ENCODE measurements at regions not wholly inside any gene's neighbourhood (a gene's known extent, or its start where the extent isn't known, plus 50 kb on each side); places are given as distances from the start of the nearest gene placed in this dataset.

DNA sequence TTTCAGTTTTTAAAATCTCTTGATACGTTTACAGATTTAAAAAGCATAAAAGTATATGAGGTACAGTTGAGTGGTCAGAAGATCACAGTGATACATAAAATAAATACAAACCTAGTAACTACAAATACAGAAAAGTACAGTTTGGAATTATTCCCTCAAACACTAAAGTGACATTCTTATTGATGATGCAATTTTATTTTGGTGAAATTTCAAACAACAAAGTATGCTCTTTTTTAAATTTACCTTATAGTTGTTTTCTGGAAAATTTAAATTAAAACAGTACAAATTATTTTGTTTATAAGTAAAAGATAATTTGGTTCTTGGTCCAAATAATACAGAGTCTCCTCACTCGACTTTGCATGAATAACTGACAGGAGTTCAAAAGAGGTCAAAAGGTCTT is 1305.1 kb upstream of the GJE1 start:
- H3K36me3 ChIP-seq (ENCODE audit: low read depth, missing control alignments) = no peaks in the 10 kb centered on the region
- H3K9me3 ChIP-seq = no peaks in the 10 kb centered on the region
- TF ChIP-seq, protein P1, sequence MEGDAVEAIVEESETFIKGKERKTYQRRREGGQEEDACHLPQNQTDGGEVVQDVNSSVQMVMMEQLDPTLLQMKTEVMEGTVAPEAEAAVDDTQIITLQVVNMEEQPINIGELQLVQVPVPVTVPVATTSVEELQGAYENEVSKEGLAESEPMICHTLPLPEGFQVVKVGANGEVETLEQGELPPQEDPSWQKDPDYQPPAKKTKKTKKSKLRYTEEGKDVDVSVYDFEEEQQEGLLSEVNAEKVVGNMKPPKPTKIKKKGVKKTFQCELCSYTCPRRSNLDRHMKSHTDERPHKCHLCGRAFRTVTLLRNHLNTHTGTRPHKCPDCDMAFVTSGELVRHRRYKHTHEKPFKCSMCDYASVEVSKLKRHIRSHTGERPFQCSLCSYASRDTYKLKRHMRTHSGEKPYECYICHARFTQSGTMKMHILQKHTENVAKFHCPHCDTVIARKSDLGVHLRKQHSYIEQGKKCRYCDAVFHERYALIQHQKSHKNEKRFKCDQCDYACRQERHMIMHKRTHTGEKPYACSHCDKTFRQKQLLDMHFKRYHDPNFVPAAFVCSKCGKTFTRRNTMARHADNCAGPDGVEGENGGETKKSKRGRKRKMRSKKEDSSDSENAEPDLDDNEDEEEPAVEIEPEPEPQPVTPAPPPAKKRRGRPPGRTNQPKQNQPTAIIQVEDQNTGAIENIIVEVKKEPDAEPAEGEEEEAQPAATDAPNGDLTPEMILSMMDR (IDR thresholded peaks at IDR 0.05) = no peak
- no peak for TF ChIP-seq POLR2A (IDR thresholded peaks at IDR 0.05)
- no peak for DNase-seq
- H3K27me3 ChIP-seq = no peaks in the 10 kb centered on the region
- no peaks in the 10 kb centered on the region for H3K4me1 ChIP-seq
- intact Hi-C loops (cut with DNase I; ENCODE audit: low total_unique reads) = no loop called here
- H3K27ac ChIP-seq = no peak overlapping the region
- H3K4me3 ChIP-seq = no peak overlapping the region
- WGBS, 2 donors = 35 to 46% methylated on average over 2 of the region's 2 CpGs

DNA sequence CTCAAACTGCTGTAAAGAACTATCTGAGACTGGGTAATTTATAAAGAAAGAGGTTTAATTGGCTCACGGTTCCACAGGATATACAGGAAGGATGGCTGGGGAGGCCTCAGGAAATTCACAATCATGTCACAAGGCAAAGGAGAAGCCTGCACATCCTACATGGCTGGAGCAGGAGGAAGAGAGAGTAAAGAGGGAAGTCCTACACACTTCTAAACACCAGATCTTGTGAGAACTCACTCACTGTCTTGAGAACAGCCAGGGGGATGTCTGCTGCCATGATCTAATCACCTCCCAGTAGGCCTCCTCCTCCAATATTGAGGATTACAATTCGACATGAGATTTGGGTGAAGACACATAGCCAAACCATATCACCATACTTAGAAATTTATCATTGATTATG is 1307.0 kb upstream of the GJE1 start:
- intact Hi-C loops (cut with DNase I; ENCODE audit: low total_unique reads) = no loop called here
- no peak for DNase-seq
- Histone ChIP-seq H3K27me3 (no peaks in the 10 kb centered on the region), H3K9me3 (no peaks in the 10 kb centered on the region), H3K4me3 (no peak overlapping the region), H3K4me1 (no peaks in the 10 kb centered on the region), H3K27ac (no peak overlapping the region), H3K36me3 (ENCODE audit: low read depth, missing control alignments) (no peaks in the 10 kb centered on the region)
- TF ChIP-seq, protein P1 (IDR thresholded peaks at IDR 0.05) = no peak
- no peak for TF ChIP-seq POLR2A (IDR thresholded peaks at IDR 0.05)
- WGBS, 2 donors = 90 to 92% methylated on average over 2 of the region's 2 CpGs

DNA sequence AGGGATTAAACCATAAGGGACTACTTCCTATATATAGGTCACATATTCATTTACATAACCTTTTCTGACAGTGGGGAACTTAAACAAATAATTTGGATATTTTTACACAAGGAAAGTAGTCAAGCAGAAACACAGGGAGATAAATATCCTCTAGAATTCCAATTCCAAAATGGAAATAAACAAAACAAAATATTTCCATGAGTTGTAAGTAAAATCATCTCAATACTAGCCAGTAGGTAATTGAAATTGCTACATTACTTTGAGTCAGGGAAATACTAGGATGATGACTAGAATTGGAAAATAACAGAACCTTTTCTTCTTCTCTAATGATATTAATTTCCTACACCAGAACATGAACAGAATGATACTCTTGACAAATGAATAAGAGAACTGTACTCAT is 1308.1 kb upstream of the GJE1 start:
- Histone ChIP-seq H3K27me3 (no peaks in the 10 kb centered on the region), H3K36me3 (ENCODE audit: low read depth, missing control alignments) (no peaks in the 10 kb centered on the region), H3K9me3 (no peaks in the 10 kb centered on the region), H3K4me1 (no peaks in the 10 kb centered on the region), H3K4me3 (no peak overlapping the region), H3K27ac (no peak overlapping the region)
- intact Hi-C loops (cut with DNase I; ENCODE audit: low total_unique reads) = no loop called here
- TF ChIP-seq, protein P1 (IDR thresholded peaks at IDR 0.05) = no peak
- TF ChIP-seq POLR2A (IDR thresholded peaks at IDR 0.05) = no peak
- DNase-seq = no peak

DNA sequence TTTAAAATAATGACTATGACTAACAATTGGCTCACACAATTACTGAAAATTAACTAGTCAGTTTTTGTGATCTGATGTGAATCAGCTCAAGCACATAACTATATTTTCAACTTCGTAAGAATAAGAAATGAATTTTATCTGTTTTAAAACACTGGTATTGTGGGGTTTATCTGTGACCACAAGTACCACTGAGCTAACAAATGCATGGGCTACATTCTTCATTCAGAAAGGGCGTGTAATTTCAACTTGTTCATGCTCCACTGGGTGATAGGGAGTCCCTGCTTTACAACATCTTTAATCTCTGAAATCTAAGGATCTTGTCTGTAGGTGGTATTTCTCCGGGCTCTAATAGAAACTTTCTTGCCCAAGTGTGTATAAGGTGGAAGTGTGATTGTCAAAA is 1311.5 kb upstream of the GJE1 start:
- H3K4me3 ChIP-seq = no peak overlapping the region
- WGBS, 2 donors = 92% methylated on average over 3 of the region's 3 CpGs
- H3K27me3 ChIP-seq = no peaks in the 10 kb centered on the region
- TF ChIP-seq, protein P1 (IDR thresholded peaks at IDR 0.05) = no peak
- no peak for TF ChIP-seq POLR2A (IDR thresholded peaks at IDR 0.05)
- no peaks in the 10 kb centered on the region for H3K9me3 ChIP-seq
- DNase-seq = no peak
- H3K36me3 ChIP-seq (ENCODE audit: low read depth, missing control alignments) = no peaks in the 10 kb centered on the region
- intact Hi-C loops (cut with DNase I; ENCODE audit: low total_unique reads) = no loop called here
- H3K4me1 ChIP-seq = no peaks in the 10 kb centered on the region
- H3K27ac ChIP-seq = no peak overlapping the region

DNA sequence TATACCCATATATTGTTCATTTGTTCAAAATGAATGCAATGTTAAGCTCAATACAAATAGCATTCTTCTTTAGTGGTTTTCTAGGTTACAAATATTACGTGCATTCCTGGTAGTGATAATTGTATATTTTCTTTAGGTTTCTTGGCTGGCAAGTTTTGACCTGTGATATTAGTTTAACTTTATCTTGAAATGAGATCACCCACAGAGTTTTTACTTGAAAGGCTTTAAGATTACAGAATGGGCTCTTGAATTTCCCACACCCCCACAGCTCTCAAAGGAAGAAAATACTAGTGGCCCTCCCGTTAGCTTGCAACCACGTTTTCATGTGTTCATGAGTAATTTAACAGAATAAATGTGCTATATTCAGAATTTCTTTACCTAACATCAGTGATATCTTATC is 1315.5 kb upstream of the GJE1 start:
- Histone ChIP-seq H3K4me3 (no peak overlapping the region), H3K27ac (no peak overlapping the region), H3K9me3 (no peaks in the 10 kb centered on the region), H3K36me3 (ENCODE audit: low read depth, missing control alignments) (no peaks in the 10 kb centered on the region), H3K4me1 (no peaks in the 10 kb centered on the region), H3K27me3 (no peaks in the 10 kb centered on the region)
- WGBS, 2 donors = 86 to 88% methylated on average over 3 of the region's 3 CpGs
- intact Hi-C loops (cut with DNase I; ENCODE audit: low total_unique reads) = no loop called here
- no peak for DNase-seq
- TF ChIP-seq POLR2A (IDR thresholded peaks at IDR 0.05) = no peak
- TF ChIP-seq, protein P1 (IDR thresholded peaks at IDR 0.05) = no peak
